ENCODE measurements at regions not wholly inside any gene's neighbourhood (a gene's known extent, or its start where the extent isn't known, plus 50 kb on each side); places are given as distances from the start of the nearest gene placed in this dataset.

DNA sequence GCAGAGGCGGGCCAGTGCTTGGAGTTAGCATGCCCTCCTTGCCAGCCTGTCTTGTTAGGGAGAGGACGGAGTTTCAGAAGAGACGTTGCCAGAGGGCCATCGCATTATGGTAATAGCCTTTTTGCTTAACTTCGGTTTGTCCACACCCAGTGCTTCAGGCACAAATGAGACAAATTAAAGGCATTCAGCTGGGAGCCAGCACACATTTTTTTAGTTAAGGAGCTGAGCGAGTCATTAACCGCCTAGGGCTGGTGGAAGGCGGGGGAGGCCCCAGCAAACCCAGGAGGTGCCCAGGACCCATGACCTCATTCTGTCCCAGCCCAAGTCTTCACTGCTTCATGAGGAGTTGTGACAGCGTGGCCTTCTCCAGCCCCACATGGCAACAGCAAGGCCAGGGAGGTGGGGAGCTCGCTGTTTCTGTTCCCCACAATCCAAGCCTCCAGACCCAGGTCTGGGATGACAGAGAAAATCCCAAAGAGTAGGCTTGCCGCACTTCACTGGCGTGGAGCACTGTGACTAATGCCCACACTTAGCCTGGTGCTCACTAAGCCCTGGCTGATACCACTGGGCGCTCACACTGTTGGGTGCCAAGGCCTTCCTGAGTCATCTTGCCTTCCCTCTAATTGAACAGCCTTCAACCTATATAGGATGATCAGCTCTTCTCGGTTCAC, 237.1 kb downstream of the ANKRD60 start:
- TF ChIP-seq, protein P1, sequence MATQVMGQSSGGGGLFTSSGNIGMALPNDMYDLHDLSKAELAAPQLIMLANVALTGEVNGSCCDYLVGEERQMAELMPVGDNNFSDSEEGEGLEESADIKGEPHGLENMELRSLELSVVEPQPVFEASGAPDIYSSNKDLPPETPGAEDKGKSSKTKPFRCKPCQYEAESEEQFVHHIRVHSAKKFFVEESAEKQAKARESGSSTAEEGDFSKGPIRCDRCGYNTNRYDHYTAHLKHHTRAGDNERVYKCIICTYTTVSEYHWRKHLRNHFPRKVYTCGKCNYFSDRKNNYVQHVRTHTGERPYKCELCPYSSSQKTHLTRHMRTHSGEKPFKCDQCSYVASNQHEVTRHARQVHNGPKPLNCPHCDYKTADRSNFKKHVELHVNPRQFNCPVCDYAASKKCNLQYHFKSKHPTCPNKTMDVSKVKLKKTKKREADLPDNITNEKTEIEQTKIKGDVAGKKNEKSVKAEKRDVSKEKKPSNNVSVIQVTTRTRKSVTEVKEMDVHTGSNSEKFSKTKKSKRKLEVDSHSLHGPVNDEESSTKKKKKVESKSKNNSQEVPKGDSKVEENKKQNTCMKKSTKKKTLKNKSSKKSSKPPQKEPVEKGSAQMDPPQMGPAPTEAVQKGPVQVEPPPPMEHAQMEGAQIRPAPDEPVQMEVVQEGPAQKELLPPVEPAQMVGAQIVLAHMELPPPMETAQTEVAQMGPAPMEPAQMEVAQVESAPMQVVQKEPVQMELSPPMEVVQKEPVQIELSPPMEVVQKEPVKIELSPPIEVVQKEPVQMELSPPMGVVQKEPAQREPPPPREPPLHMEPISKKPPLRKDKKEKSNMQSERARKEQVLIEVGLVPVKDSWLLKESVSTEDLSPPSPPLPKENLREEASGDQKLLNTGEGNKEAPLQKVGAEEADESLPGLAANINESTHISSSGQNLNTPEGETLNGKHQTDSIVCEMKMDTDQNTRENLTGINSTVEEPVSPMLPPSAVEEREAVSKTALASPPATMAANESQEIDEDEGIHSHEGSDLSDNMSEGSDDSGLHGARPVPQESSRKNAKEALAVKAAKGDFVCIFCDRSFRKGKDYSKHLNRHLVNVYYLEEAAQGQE (IDR thresholded peaks at IDR 0.05; ENCODE audit: insufficient replicate concordance, low read depth) = no peak
- TF ChIP-seq POLR2AphosphoS5 (IDR thresholded peaks at IDR 0.05; ENCODE audit: low read depth) = no peak
- TF ChIP-seq SPI1 (IDR thresholded peaks at IDR 0.05; ENCODE audit: borderline replicate concordance, low read depth) = no peak
- no peak for TF ChIP-seq CTCF (IDR thresholded peaks at IDR 0.05; ENCODE audit: insufficient read depth, low read length)
- no peak for TF ChIP-seq GABPA (IDR thresholded peaks at IDR 0.05; ENCODE audit: low read depth)
- H3K27ac ChIP-seq (replicated peaks) = no peak overlapping the region
- H3K27me3 ChIP-seq (ENCODE audit: insufficient read depth, poor library complexity, severe bottlenecking) = no peaks in the 10 kb centered on the region
- no peak for DNase-seq (ENCODE audit: low read depth in 1 of 2, low spot score in 1 of 2)
- no peak overlapping the region for H3K4me3 ChIP-seq (replicated peaks; ENCODE audit: insufficient read depth, low read length)

DNA sequence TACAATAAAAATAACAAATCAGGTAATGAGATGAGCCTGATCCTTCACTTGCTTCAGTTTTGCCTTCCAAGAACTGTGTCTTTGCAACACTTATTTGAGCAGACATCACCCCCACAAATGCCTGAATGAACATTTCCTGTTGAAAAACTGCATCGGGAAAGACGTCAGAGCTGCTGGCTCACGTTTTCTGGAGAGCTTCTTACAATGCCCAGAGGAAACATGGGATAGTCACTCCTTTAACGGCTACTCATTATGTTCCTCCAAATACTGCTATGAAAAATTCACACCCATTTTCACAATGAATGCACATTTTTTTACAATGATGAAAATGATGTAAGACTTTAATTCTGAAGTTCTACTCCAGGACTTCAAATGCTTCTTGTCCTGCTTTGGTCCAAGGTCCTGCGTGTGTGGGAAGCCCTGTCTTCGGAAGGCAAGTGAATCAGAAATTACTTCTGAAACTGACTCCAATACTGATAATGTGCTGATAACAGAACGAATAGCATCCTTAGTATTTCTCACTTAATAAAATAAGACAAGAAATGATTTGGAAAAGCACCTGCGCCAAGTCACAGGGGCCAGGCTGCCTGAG, 238.0 kb downstream of the ANKRD60 start:
- H3K27me3 ChIP-seq (ENCODE audit: insufficient read depth, poor library complexity, severe bottlenecking) = no peaks in the 10 kb centered on the region
- TF ChIP-seq CTCF (IDR thresholded peaks at IDR 0.05; ENCODE audit: insufficient read depth, low read length) = no peak
- H3K27ac ChIP-seq (replicated peaks) = no peak overlapping the region
- DNase-seq (ENCODE audit: low read depth in 1 of 2, low spot score in 1 of 2) = no peak
- H3K4me3 ChIP-seq (replicated peaks; ENCODE audit: insufficient read depth, low read length) = no peak overlapping the region

GRCh38 chr20:57988828-57989227, 239.6 kb downstream of the ANKRD60 start:
- Histone ChIP-seq H3K4me3 (replicated peaks; ENCODE audit: insufficient read depth, low read length) (no peak overlapping the region), H3K27ac (replicated peaks) (no peak overlapping the region), H3K27me3 (ENCODE audit: insufficient read depth, poor library complexity, severe bottlenecking) (no peaks in the 10 kb centered on the region)
- no peak for DNase-seq (ENCODE audit: low read depth in 1 of 2, low spot score in 1 of 2)
- TF ChIP-seq GABPA (IDR thresholded peaks at IDR 0.05; ENCODE audit: low read depth) (no peak), SPI1 (IDR thresholded peaks at IDR 0.05; ENCODE audit: borderline replicate concordance, low read depth) (no peak), POLR2AphosphoS5 (IDR thresholded peaks at IDR 0.05; ENCODE audit: low read depth) (no peak), CTCF (IDR thresholded peaks at IDR 0.05; ENCODE audit: insufficient read depth, low read length) (no peak)
- TF ChIP-seq, protein P1 (IDR thresholded peaks at IDR 0.05; ENCODE audit: insufficient replicate concordance, low read depth) = no peak

GRCh38 chr20:57988422-57988821, 240.0 kb downstream of the ANKRD60 start:
- H3K27me3 ChIP-seq (ENCODE audit: insufficient read depth, poor library complexity, severe bottlenecking) = no peaks in the 10 kb centered on the region
- DNase-seq (ENCODE audit: low read depth in 1 of 2, low spot score in 1 of 2) = no peak
- H3K4me3 ChIP-seq (replicated peaks; ENCODE audit: insufficient read depth, low read length) = no peak overlapping the region
- TF ChIP-seq, protein P1 (IDR thresholded peaks at IDR 0.05; ENCODE audit: insufficient replicate concordance, low read depth) = no peak
- TF ChIP-seq CTCF (IDR thresholded peaks at IDR 0.05; ENCODE audit: insufficient read depth, low read length) = no peak
- no peak overlapping the region for H3K27ac ChIP-seq (replicated peaks)
